T-helper 17 cell (primary cell): ENCODE measurements at regions not wholly inside any gene's neighbourhood (a gene's known extent, or its start where the extent isn't known, plus 50 kb on each side); places are given as distances from the start of the nearest gene placed in this dataset.

Experiments
- ATAC-seq: fragments of 150-1000 bp; cut with Tn5 transposase; 2 replicates; pipeline ENCODE4 v1.10.0; 2021; ENCODE audit warnings: mild to moderate bottlenecking, moderate library complexity
- DNase-seq, 3 donors: peaks; one replicate each; pipeline versions ENCODE4 v3.0.0 to v3.0.0-alpha.2; 2020 to 2021
- H3K9me3 ChIP-seq: one replicate; pipeline ENCODE4 v1.7.0; 2013; ENCODE audit warnings: low read length, mild to moderate bottlenecking; ENCODE audit not compliant: control insufficient read depth, poor library complexity, severe bottlenecking
- H3K27ac Mint-ChIP-seq: one replicate; pipeline ENCODE4 v1.8.0; 2022; ENCODE audit warnings: mild to moderate bottlenecking, moderate library complexity, mixed read lengths
- H3K27me3 Mint-ChIP-seq: one replicate; pipeline ENCODE4 v1.8.0; 2022; ENCODE audit warnings: mixed read lengths
- H3K36me3 Mint-ChIP-seq: one replicate; pipeline ENCODE4 v1.8.0; 2022; ENCODE audit warnings: low read depth, mixed read lengths
- H3K4me1 Mint-ChIP-seq: one replicate; pipeline ENCODE4 v1.8.0; 2022; ENCODE audit warnings: mild to moderate bottlenecking, mixed read lengths
- H3K4me3 Mint-ChIP-seq: one replicate; pipeline ENCODE4 v1.8.0; 2022; ENCODE audit warnings: mild to moderate bottlenecking, moderate library complexity, mixed read lengths

- peaks cover 5% of the 10 kb centered on the region for H3K27me3 Mint-ChIP-seq
- no peak for DNase-seq
- ATAC-seq = no peak
- no peak overlapping the region for H3K4me3 Mint-ChIP-seq
- H3K36me3 Mint-ChIP-seq = no peaks in the 10 kb centered on the region
- no peak overlapping the region for H3K27ac Mint-ChIP-seq
- H3K4me1 Mint-ChIP-seq = no peaks in the 10 kb centered on the region
- no peaks in the 10 kb centered on the region for H3K9me3 ChIP-seq
These were observed 709.8 kb downstream of the UQCRFS1 start for GRCh38 chr19:28502879-28503734.

GRCh38 chr19:28501976-28502375 lies 711.0 kb downstream of the UQCRFS1 start:
- Mint-ChIP-seq H3K27ac (no peak overlapping the region), H3K27me3 (peaks cover 5% of the 10 kb centered on the region), H3K4me1 (no peaks in the 10 kb centered on the region), H3K36me3 (no peaks in the 10 kb centered on the region), H3K4me3 (no peak overlapping the region)
- DNase-seq (no peak), ATAC-seq (no peak)
- no peaks in the 10 kb centered on the region for H3K9me3 ChIP-seq

- no peak overlapping the region for H3K4me3 Mint-ChIP-seq
- no peak overlapping the region for H3K27ac Mint-ChIP-seq
- DNase-seq (no peak), ATAC-seq (no peak)
- H3K27me3 Mint-ChIP-seq = peaks cover 5% of the 10 kb centered on the region
- no peaks in the 10 kb centered on the region for H3K4me1 Mint-ChIP-seq
- H3K9me3 ChIP-seq = no peaks in the 10 kb centered on the region
- H3K36me3 Mint-ChIP-seq = no peaks in the 10 kb centered on the region
These were observed 711.8 kb downstream of the UQCRFS1 start for GRCh38 chr19:28500982-28501630.

- Mint-ChIP-seq H3K27me3 (peaks cover 5% of the 10 kb centered on the region), H3K36me3 (no peaks in the 10 kb centered on the region), H3K27ac (no peak overlapping the region), H3K4me3 (no peak overlapping the region), H3K4me1 (no peaks in the 10 kb centered on the region)
- no peak for ATAC-seq
- no peak for DNase-seq
- no peaks in the 10 kb centered on the region for H3K9me3 ChIP-seq
These were observed 712.7 kb downstream of the UQCRFS1 start for GRCh38 chr19:28500296-28500695.

DNA sequence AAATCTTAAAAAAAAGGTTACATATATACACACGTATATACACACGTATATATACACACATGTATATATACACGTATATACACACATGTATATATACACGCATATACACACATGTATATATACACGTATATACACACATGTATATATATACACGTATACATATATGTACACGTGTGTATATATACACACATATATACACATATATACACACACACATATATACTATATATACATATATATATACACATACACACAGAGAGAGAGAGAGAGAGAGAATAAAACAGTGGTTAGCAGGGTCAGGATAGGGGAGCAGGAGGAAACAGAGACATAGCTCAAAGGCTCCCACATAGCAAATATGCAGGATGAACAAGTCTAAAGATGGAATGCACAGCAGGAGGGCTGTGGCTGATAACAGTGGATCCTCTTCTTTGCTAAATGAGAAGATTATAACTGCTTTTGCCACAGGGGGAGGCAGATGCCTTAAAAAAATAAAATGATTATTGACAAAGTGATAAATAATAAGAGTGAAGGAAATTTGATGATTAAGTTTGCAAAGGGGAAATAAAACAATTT lies 714.5 kb downstream of the UQCRFS1 start:
- DNase-seq = no peak
- Mint-ChIP-seq H3K4me3 (no peak overlapping the region), H3K36me3 (no peaks in the 10 kb centered on the region), H3K27ac (no peak overlapping the region), H3K4me1 (no peaks in the 10 kb centered on the region), H3K27me3 (peaks cover 5% of the 10 kb centered on the region)
- no peak for ATAC-seq
- H3K9me3 ChIP-seq = no peaks in the 10 kb centered on the region

GRCh38 chr19:28497887-28498286 lies 715.1 kb downstream of the UQCRFS1 start:
- DNase-seq (no peak), ATAC-seq (no peak)
- no peaks in the 10 kb centered on the region for H3K36me3 Mint-ChIP-seq
- H3K27me3 Mint-ChIP-seq = peaks cover 5% of the 10 kb centered on the region
- H3K4me1 Mint-ChIP-seq = no peaks in the 10 kb centered on the region
- H3K4me3 Mint-ChIP-seq = no peak overlapping the region
- no peaks in the 10 kb centered on the region for H3K9me3 ChIP-seq
- H3K27ac Mint-ChIP-seq = no peak overlapping the region

GRCh38 chr19:28497137-28497536 lies 715.8 kb downstream of the UQCRFS1 start:
- ATAC-seq = no peak
- H3K27me3 Mint-ChIP-seq = peaks cover 5% of the 10 kb centered on the region
- H3K4me1 Mint-ChIP-seq = no peaks in the 10 kb centered on the region
- no peaks in the 10 kb centered on the region for H3K36me3 Mint-ChIP-seq
- H3K9me3 ChIP-seq = no peaks in the 10 kb centered on the region
- no peak overlapping the region for H3K4me3 Mint-ChIP-seq
- no peak overlapping the region for H3K27ac Mint-ChIP-seq
- DNase-seq = no peak

DNA sequence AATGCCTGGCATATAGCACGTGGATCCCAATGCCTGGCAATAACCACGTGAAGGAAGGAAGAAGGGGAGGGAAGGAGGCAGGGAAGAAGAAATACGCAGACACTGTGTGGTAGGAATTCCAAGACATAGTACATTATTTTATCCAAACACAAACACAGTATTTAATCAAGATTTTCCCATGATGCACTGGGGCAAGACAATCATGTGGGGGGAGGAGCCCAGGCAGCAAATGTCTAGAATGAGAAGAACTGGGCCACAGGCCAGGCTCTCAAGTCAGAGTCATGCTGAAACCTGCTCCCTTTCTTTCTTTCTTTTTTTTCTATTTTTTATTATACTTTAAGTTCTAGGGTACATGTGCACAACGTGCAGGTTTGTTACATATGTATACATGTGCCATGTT lies 717.9 kb downstream of the UQCRFS1 start:
- H3K36me3 Mint-ChIP-seq = no peaks in the 10 kb centered on the region
- H3K4me1 Mint-ChIP-seq = no peaks in the 10 kb centered on the region
- H3K9me3 ChIP-seq = no peaks in the 10 kb centered on the region
- no peak overlapping the region for H3K4me3 Mint-ChIP-seq
- DNase-seq (no peak), ATAC-seq (no peak)
- H3K27me3 Mint-ChIP-seq = no peaks in the 10 kb centered on the region
- H3K27ac Mint-ChIP-seq = no peak overlapping the region

DNA sequence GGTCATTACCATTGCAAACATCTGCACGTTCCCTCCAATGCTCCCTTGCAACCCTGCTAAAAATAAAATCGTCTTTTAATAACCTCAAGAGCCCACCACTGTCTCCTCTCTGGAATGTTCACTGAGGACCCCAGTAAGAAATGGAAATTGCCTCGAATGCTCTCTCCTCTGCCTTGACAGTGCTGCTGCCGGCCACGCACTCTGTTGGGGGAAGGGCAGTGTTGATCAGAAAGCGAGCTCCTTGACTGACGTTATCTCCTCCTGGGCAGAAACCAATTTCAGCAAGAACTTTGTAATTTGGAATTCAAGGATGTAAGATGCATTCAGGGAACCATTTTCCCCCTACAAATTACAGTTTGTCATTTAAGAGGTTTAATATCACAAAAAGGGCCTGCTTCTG lies 718.5 kb downstream of the UQCRFS1 start:
- Mint-ChIP-seq H3K36me3 (no peaks in the 10 kb centered on the region), H3K27ac (no peak overlapping the region), H3K4me3 (no peak overlapping the region), H3K4me1 (no peaks in the 10 kb centered on the region), H3K27me3 (no peaks in the 10 kb centered on the region)
- no peaks in the 10 kb centered on the region for H3K9me3 ChIP-seq
- no peak for ATAC-seq
- DNase-seq = no peak

- no peak for DNase-seq
- no peak overlapping the region for H3K27ac Mint-ChIP-seq
- no peaks in the 10 kb centered on the region for H3K4me1 Mint-ChIP-seq
- H3K36me3 Mint-ChIP-seq = no peaks in the 10 kb centered on the region
- no peak overlapping the region for H3K4me3 Mint-ChIP-seq
- no peaks in the 10 kb centered on the region for H3K27me3 Mint-ChIP-seq
- H3K9me3 ChIP-seq = no peaks in the 10 kb centered on the region
- no peak for ATAC-seq
These were observed 719.1 kb downstream of the UQCRFS1 start for GRCh38 chr19:28493884-28494283.

DNA sequence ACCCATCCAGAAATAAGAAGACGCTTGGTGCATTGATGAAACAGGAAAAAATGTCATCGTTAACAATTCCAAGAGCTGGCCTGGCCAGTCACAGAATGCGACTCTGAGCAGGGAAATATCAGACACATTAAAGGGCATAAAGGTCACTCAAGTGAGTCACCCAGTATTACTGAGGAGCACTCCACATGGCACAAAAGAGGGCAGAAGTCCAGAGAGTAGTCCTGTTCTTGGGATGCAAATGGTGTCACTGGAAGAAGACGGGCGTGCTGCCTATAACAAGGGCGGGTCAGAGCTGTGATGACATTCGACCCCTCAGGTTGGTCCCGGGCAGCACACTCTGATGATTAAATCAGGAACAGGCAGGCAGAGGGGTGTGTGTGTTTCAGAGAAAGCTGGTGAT lies 720.3 kb downstream of the UQCRFS1 start:
- Mint-ChIP-seq H3K27ac (no peak overlapping the region), H3K36me3 (no peaks in the 10 kb centered on the region), H3K4me1 (no peaks in the 10 kb centered on the region), H3K4me3 (no peak overlapping the region), H3K27me3 (no peaks in the 10 kb centered on the region)
- ATAC-seq (no peak), DNase-seq (no peak)
- H3K9me3 ChIP-seq = no peaks in the 10 kb centered on the region

DNA sequence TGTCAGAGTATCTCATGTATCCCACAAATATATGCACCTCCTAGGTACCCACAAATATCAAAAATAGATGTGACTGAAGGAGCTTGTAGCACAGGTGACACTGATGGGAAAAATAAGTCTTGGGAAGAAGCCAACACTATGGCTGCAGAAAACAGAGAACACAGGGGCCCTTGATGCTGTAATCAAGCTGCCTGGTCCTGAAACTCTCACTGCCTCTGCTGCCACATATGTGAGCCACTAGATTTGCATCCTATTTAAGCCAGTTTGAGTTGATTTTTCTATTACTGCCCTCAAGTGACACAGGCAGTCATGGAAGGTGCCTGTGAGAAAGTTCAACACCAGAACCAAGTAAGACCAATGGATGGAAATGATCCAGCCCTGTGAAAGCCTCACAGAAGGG lies 720.8 kb downstream of the UQCRFS1 start:
- Mint-ChIP-seq H3K4me1 (no peaks in the 10 kb centered on the region), H3K27me3 (no peaks in the 10 kb centered on the region), H3K27ac (no peak overlapping the region), H3K4me3 (no peak overlapping the region), H3K36me3 (no peaks in the 10 kb centered on the region)
- DNase-seq (no peak), ATAC-seq (no peak)
- H3K9me3 ChIP-seq = no peaks in the 10 kb centered on the region

GRCh38 chr19:28489776-28490175 lies 723.2 kb downstream of the UQCRFS1 start:
- H3K9me3 ChIP-seq = no peaks in the 10 kb centered on the region
- H3K4me3 Mint-ChIP-seq = no peak overlapping the region
- H3K27me3 Mint-ChIP-seq = no peaks in the 10 kb centered on the region
- H3K36me3 Mint-ChIP-seq = no peaks in the 10 kb centered on the region
- H3K27ac Mint-ChIP-seq = no peak overlapping the region
- no peak for DNase-seq
- no peaks in the 10 kb centered on the region for H3K4me1 Mint-ChIP-seq
- no peak for ATAC-seq
